A172 (cell line): ENCODE measurements at regions not wholly inside any gene's neighbourhood (a gene's known extent, or its start where the extent isn't known, plus 50 kb on each side); places are given as distances from the start of the nearest gene placed in this dataset.
A peak's percentile ranks its signal among the peaks of the same experiment; 100 is the strongest.
"Not testable (repeated sequence)": the region's sequence is repeated elsewhere in the genome, so short reads cannot be mapped to it uniquely, and the experiment has no call there.

ENCODE experiments used
- DNase-seq: peaks from one replicate; pipeline ENCODE4 v3.0.0-alpha.2; 2015; ENCODE audit warnings: low spot score

DNA sequence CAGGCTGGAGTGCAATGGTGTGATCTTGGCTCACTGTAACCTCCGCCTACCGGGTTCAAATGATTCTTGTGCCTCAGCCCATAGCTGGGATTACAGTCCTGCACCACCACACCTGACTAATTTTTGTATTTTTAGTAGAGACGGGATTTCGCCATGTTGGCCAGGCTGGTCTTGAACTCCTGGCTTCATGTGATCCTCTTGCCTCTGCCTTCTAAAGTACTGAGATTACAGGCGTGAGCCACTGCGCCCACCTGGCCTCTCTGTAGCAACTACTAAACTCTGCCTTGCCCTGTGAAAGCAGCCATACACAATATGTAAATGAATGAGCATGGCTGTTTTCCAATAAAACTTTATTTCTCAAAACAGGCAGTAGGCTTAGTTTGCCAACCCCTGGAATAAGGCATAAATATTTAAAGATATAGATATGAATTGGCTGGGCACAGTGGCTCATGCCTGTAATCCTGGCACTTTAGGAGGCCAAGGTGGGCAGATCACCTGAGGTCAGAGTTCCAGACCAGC, 127.9 kb upstream of the ZNF217 start:
- DNase-seq = not testable (repeated sequence)

DNA sequence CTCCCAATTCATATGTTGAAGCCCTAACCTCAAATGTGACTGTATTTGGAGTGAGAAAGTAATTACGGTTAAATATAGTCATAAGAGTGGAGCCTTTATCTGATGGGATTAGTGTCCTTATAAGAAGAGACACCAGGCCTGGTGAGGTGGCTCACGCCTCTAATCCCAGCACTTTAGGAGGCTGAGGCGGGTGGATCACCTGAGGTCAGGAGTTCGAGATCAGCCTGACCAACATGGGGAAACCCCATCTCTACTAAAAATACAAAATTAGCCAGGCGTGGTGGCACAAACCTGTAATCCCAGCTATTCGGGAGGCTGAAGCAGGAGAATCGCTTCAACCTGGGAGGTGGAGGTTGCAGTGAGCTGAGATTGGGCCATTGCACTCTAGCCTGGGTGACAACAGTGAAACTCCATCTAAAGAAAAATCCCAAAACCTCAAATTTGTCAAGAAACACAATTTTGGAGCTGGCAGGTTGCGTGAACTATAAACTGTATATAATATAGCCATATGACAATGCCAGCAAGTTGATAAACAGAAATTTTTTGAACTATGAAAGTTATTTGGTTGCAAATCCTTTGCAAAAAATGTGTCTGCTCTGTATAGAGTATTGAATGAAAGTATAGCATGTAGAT, 125.6 kb upstream of the ZNF217 start:
- not testable (repeated sequence) for DNase-seq

GRCh38 chr20:53718142-53719021, 124.7 kb upstream of the ZNF217 start:
- DNase-seq = no peak

GRCh38 chr20:53716395-53716794, 122.8 kb upstream of the ZNF217 start:
- DNase-seq = no peak

DNA sequence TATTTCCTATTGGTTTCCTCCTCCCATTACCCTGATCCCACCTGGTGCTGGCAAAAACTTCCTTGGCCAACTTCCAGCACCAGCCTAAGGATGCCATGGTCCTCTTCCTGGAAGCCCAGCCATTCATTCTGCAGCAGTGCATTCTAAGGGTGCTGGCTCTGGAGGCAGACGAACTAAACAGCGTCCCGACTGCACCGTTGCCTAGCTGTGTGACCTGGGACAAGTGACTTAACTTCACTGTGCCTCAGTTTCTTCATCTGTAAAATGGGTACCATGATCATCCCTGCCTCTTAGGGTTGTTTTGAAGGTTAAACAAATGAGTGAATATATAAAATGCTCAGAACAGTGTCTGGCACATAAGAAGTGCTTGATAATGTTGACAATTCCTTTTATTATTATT, 120.9 kb upstream of the ZNF217 start:
- no peak for DNase-seq

- no peak for DNase-seq
These were observed 119.9 kb upstream of the ZNF217 start for GRCh38 chr20:53713328-53714056.

- DNase-seq = no peak
These were observed 118.8 kb upstream of the ZNF217 start for GRCh38 chr20:53712212-53712977.

DNA sequence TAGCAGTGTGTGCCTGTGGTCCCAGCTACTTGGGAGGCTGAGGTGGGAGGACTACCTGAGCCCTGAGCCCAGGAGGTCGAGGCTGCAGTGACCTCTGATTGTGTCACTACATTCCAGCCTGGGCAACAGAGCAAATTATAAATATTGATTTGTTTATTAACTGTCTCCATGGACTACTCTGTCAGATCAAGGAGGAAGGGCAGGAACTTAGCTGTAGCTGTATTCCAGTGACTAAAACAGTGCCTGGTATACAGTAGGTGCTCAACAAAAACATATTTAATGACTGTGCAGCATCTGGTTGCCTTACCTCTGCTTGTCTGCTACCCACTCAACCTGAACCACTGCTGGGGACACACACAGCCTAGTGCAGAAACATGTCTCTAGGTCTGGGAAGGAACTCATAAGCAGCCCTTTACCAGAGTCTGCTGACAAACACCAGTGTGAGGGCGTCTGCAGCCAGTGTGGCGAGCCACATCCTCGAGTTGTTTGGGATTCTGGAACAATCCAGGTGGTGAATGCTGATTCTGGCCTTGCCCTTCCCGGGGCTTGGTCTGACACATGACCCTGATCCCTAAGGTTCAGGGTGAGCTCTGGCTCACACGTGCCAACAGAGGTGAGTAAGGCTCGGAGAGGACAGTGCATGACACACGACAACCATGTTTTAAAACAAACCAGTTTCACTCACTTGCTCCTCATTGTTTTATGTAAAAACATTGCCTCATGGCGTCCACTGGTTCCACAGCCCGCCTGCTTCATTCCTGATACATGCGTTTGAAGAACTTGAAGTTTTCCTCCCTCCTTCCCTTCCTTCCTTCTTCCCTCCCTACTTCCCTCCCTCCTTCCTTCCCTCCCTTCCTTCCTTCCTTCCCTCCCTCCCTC, 117.9 kb upstream of the ZNF217 start:
- no peak for DNase-seq

DNA sequence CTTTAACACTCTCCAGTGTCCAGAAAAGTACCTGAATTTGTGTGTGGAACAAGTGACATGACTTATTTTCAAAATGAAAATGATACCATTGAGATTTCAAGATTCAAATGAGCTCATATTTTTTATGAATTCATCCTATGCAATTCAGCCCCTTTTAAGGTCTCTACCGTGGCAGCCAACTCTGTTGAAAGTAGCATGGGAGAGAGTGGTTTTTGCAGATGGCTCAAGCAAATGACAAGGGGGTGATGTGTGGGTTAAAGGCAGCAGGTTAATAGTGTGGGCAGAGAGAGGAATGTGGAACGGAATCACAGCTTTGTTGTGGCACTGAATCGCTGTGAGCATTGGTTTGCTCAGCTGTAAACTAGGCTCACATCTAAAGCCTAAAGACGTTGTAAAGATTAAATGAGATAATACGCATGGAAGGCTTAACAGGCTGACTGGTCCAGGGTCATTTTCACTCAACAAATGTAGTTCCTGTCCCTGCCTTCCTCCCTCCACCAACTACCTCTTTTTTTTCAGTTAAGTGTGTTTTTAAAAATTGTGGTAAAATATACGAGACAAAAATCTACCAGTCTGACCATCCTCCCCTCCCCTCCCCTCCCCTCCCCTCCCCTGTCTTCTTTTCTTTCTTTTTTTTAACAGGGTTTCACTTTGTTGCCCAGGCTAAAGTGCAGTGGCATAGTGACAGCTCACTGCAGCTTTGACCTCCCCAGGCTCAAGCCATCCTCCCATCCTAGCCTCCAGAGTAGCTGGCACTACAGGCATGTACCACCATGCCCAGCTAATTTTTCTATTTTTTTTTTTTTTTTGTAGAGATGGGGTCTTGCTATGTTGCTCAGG, 114.7 kb upstream of the ZNF217 start:
- peak; percentile 90 for DNase-seq

- peak; percentile 53 for DNase-seq
These were observed 113.9 kb upstream of the ZNF217 start for GRCh38 chr20:53707371-53708055.

GRCh38 chr20:53706466-53707370, 113.1 kb upstream of the ZNF217 start:
- DNase-seq = peak; percentile 26

DNA sequence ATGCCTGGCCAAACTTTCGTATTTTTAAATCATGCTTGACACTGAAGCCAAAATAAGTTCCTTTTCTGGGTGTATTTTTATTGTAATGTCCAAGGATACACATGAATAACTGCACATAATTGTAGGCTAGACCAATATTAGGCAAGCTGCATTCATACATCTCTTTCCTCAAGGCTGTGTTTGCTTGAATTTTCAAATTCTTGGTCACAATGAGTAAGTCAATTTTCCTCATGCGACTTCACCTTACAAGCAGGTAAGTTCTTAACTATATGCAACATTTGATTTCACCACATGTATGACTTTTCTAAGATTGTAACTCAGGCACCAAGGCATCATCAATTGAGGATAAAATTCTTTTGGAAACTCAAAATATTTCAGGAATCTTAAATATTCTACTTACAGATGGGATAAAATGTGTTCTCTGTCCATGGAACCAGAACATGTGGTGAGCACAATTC, 112.4 kb upstream of the ZNF217 start:
- DNase-seq = no peak

DNA sequence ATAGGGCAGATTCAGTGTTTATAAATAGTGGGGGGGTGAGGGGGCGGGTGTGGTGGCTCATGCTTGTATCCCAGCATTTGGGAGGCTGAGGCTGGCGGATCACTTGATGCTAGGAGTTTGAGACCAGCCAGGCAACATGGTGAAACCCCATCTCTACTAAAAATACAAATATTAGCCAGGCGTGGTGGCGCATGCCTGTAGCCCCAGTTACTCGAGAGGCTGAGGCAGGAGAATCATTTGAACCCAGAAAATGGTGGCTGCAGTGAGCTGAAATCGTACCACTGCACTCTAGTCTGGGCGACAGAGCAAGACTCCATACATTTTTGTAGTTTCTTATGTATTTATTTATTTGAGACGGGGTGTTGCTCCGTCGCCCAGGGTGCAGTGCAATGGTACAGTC, 109.0 kb upstream of the ZNF217 start:
- DNase-seq = no peak

GRCh38 chr20:53699906-53700305, 106.3 kb upstream of the ZNF217 start:
- no peak for DNase-seq

DNA sequence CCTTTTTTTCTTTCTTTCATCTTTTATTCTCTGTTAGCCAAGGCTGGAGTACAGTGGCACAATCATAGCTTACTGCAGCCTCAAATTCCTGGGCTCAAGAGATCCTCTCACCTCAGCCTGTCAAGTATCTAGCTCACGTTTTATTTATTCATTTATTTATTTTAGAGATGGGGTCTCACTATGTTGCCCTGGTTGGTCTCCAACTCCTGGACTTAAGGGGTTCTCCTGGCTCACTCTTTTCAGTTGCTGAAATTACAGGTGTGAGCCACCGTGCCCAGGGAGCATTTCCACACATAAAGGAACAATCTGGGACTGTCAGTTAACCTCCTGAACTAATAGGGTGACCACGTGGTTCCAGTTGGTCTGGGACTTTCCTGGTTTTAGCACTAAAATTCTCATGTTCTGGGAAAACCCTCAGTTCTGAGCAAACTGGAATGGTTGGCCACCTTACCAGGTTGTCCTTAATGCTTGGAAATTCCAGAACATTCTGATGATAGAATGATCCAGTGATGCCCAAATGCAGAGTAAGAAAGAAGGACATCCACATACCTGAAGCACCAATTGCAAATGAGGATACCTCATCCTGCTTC, 105.5 kb upstream of the ZNF217 start:
- DNase-seq = no peak

GRCh38 chr20:53698371-53698978, 104.8 kb upstream of the ZNF217 start:
- no peak for DNase-seq
